Renal cortical epithelial cell (primary cell): ENCODE measurements at regions not wholly inside any gene's neighbourhood (a gene's known extent, or its start where the extent isn't known, plus 50 kb on each side); places are given as distances from the start of the nearest gene placed in this dataset.
A peak's percentile ranks its signal among the peaks of the same experiment; 100 is the strongest.

ENCODE experiments used
- DNase-seq: peaks from one replicate; pipeline ENCODE4 v3.0.0-alpha.2; 2011; ENCODE audit warnings: low read depth

DNA sequence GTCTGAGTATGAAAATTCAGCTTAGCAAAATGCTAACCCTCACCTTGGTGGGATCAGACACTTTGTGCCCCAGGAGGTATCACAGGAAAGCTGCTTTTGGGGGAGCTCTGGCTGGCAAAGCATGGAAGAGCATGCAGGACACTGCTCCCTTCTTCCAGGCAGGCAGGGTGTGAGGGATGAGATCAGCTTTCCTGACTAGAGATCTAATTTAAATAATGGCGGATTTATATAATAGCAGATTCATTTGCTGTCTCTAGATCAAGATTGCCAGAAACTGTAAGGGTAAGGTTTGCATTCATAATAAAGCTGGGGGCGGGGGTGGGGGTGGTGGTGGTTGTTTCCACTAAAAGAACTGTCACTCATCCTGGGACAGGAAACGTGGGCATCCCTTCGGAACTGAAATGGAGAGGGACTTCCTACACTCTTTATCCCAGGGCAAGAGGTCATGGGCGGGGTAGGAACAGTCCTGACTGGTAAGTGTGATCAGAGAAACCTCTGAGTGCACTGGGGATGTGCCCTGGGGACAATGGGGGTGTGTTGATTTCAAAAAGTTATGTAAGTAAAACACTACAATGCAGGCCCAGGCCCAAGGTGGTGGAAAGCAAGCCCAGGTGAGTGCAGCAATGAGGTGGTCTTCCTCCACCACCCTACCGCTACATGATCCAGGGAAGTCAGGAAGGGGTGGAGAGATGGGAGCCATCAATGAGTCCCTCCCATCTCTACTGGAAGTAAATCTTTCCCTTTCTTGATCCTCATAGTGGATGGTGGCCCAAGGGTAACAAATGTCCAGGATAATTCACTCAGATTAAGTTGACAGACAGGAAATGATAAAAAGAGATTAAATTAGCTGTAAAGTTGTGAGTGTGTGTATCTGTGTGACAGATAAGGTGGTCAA, 171.4 kb upstream of the SERPINE2 start:
- no peak for DNase-seq

GRCh38 chr2:224209555-224210285, 170.6 kb upstream of the SERPINE2 start:
- DNase-seq, result no peak

DNA sequence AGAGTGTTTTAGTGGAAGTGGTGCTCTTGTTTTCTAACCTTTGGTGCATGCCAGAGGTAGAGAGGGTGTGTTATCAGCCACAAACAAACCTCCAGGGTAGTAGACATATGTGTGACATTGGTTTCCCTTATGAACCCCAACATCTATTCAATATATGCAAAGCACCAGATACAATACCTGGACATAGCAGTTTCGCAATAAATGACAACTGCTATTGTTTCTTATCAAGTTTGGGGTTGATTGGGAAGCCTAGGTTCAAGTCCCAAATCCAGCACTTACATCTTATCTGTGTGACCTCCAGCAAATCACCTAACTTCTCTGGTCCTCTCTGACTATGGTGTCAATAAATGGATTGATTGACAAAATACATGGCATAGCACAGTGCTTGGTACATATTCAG, 169.4 kb upstream of the SERPINE2 start:
- DNase-seq, result no peak

DNA sequence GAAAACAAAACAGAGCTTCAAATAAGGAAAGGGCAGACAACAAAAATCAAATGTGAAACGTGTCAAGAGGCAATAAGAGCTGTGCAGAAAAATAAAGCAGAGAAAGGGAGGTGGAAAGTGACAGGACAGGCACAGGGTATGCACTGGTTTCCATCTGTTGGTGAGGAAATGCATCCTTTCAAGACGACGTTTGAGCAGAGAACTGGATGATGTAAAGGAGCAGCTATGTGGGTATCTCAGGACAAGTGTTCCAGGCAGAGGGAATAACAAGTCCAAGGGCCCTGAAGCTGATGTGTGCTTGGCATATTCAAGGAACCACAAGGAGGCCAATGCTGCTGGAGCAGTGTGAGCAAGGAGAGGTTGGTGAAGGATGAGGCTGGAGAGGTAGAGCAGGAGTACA, 168.9 kb upstream of the SERPINE2 start:
- DNase-seq, result no peak

DNA sequence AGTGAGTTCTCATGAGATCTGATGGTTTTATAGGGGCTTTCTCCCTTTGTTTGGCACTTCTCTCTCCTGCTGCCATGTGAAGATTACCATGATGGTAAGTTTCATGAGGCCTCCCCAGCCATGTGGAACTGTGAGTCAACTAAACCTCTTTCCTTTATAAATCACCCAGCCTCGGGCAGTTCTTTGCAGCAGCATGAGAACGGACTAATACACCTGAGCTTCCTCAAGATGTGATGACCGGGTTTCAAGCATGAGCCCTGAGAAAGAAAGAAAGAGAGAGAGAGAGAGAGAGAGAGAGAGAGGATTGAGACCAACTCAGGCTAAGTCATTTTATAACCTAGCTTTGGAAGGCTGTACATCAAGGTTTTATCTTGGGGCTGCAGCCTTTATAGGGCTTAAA, 167.7 kb upstream of the SERPINE2 start:
- DNase-seq, result peak; percentile 38

DNA sequence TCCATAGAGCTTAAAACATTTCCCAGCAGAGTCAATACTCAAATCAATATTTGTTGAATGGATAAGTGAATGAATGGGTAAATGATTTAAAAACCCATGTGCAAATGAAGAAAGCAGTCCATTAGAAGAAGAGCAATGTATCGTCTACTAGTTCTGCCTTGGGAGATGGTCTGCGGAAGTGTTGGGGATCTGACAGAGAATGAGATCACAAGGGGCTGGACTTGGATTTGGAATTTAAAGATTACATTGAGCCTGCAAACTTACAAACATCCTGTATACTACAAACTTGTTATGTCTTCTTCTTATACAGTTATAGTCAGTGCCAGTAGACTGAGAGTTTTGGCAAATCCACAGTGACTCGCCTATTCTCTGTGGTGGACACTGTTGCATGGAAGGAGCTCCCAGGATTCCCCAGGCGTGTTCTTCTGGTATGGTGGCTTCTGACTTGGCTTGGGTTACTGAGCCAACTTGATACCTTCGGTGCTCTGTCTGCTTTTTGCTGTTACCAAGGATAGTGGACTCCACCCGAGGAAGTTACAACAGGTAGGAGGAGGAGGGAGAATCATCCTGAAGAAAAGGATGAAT, 163.3 kb upstream of the SERPINE2 start:
- no peak for DNase-seq

- DNase-seq, result no peak
Measured at GRCh38 chr2:224198436-224198835, 159.3 kb upstream of the SERPINE2 start.

DNA sequence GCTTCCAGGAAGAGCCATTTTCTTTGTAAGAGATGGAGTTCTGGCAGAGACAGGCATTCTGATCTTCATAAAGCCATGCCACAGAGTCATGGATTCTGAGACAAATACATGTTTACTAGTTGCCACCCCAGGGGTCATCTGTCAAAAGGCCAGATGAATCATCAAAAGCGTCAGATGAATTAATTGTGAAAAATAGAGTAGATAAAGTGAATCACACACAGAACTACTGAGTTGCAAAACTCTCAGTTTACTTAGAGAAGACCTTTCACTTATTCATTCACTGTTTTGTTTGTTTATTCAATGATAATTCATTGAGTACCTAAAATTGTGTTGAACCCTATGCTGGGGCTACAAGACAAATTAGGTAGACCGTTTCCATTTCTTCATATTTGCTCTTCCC, 157.7 kb upstream of the SERPINE2 start:
- peak; percentile 58 for DNase-seq

- peak; percentile 43 for DNase-seq
Measured at GRCh38 chr2:224195925-224196571, 157.0 kb upstream of the SERPINE2 start.

GRCh38 chr2:224194161-224194560, 155.1 kb upstream of the SERPINE2 start:
- DNase-seq, result no peak

- no peak for DNase-seq
Measured at GRCh38 chr2:224191465-224191864, 152.4 kb upstream of the SERPINE2 start.

DNA sequence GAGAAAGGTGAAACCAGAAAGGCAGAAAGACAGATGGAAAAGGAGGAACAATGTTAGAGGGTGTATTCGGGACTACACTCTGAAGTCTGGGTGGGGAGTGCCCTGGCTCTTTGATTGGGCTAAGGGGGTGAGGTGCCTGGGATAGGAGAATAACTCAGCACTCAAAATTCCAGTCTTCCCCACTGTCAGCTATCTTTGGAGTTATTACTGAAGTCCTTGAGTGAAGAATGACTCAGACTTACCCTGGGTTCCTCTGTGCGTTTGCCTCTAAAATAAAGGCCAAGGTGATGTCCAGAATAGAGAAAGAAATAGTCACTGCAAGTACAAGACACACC, 151.8 kb upstream of the SERPINE2 start:
- peak; percentile 16 for DNase-seq

DNA sequence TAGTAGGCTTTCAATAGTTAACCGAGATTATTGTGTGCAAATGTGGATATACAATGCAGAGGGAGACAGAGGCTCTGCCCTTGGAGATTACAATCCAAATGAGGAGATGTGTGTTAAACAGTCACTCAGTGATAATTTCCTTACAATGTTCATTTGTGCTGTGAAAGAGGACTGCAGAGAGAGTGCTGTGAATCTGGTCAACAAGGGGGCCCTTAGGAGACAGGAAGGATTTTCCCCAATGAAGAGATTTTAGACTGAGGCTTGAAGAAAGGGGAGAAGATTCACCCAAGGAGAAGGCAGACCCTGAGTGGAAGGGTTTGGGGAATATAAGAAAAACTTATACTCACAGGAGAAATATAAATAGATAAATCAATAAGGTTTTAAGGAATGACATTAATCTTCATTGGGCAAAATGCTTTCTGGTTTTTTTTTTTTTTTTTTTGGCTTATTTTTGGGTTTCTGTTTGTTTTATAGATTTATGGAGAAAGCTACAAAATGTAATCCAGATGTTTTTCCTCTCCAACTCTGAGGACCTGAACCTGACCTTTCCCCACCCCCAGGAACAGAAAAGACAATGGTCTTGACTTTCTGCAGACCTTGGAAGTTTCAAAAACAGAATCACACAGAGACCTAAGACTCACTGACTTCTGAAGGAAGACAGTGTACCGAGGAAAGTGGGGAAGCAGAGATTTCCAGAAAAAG, 151.3 kb upstream of the SERPINE2 start:
- no peak for DNase-seq

DNA sequence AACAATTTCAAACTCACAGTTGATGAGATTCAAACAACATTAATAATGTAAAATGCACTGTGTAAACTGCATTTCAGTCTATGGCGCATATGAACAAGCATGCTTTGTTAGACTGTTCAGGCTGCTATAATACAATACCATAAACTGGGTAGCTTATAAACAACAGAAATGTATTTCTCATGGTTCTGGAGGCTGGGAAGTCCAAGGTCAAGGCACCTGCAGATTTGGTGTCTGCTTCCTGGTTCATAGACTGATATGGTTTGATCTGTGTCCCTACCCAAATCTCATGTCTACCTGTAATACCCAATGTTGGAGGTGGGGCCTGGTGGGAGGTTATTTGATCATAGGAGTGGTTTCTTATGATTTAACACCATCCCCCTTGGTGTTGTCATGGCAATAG, 148.1 kb upstream of the SERPINE2 start:
- DNase-seq, result no peak

GRCh38 chr2:224185023-224185601, 146.0 kb upstream of the SERPINE2 start:
- no peak for DNase-seq

- DNase-seq, result no peak
Measured at GRCh38 chr2:224183086-224183485, 144.0 kb upstream of the SERPINE2 start.

DNA sequence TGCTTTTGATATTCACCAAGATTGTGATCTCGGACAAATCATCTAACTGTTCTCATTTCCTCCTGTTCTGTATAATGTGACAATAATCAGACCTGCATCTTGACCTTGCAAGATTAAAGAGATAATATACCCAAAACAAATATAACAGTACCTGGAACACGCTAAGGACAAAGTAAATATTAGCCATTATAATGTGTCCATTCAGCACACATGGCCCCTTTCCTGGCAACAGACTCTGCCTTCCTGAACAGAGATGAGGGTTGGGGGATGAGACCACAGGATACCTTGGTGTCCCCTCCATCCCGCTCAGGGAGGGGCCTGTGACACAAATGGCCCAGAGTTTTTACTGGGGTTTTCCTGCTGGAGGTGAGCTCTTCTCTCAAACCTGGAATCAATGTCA, 143.4 kb upstream of the SERPINE2 start:
- no peak for DNase-seq

DNA sequence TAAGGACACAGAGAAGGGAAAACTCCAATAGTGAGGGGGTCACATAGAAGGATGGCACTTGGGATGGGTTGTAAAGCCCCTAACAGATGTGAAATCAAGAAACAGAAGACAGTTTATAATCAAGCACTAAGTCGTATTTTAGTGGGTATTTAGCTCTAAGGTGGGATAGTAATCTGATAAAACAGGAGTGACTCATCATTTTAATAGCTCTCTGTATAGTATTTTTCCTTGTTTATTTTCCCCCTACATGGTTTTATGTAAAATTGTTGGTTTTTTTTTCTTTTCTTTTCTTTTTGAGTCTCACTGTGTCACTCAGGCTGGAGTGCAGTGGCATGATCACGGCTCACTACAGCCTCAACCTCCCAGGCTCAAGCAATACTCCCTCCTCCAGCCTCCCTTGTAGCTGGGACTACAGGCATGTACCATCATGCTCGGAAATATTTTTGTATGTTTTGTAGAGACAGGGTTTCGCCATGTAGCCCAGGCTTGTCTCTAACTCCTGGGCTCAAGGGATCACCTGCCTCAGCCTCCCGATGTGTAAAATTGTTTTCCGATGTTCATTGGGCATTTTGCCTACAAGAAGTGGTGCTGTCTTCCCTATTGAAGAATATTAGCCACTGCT, 142.6 kb upstream of the SERPINE2 start:
- no peak for DNase-seq

DNA sequence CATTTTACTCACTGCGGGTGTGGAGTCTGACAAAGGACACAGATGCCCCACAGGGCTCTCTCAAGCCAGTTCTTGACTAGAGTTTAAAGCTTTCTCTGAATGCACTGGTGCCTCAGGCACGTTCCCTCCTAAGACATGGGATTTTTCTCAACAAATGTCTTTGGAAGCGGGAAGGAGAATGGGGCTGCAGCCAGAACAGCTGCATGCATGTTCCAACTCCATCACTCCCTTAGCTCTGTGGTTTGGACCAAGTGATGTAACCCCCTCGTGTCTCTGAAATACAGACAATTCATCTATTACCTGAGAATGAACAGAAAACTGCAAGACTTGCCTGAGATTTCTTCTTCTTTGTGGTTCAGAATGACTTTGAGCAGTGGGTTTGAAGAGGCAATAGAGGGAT, 141.7 kb upstream of the SERPINE2 start:
- DNase-seq, result no peak

GRCh38 chr2:224178056-224178455, 139.0 kb upstream of the SERPINE2 start:
- DNase-seq, result no peak

DNA sequence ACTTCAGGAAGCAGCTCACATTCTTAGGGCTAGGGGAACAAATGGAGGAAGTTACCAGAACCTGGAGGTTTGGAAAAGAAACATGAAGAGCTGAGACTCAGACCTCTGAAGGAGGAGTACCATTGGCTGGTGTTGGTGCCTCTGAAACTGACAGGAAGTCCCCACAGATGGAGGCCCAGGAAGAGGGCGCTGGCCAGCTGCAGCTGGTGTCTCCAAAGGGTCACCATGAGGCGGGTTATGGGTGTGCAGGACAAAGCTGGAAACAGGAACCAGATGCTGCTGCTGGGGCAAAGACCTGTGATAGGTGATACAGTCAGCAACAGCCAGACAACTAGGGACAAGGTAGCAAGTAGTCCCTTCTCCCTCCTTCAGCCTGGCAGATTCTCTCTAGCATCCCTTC, 136.5 kb upstream of the SERPINE2 start:
- DNase-seq, result no peak
